GM23338 (cell line): ENCODE measurements at regions not wholly inside any gene's neighbourhood (a gene's known extent, or its start where the extent isn't known, plus 50 kb on each side); places are given as distances from the start of the nearest gene placed in this dataset.

ENCODE experiments used
- ATAC-seq: fragments of 200-7000 bp; cut with Tn5 transposase; 3 replicates; pipeline ENCODE4 v1.9.1; 2020
- DNase-seq: peaks from one replicate; pipeline ENCODE4 v3.0.0-alpha.2; 2015; ENCODE audit warnings: low spot score
- H2AFZ ChIP-seq: fragments of 200-600 bp; sonication (generic); 2 replicates; pipeline ENCODE4 v1.8.0; 2016; ENCODE audit warnings: antibody characterized with exemption, mild to moderate bottlenecking, moderate library complexity
- H3F3A ChIP-seq: fragments of 200-600 bp; sonication (generic); replicated peaks from 2 replicates; pipeline ENCODE4 v1.8.0; 2017; ENCODE audit warnings: antibody characterized with exemption, mixed run types, low read depth
- H3K27ac ChIP-seq: fragments of 200-600 bp; sonication (generic); 2 replicates; pipeline ENCODE4 v1.6.1; 2016; ENCODE audit warnings: low read depth
- H3K27me3 ChIP-seq: fragments of 200-600 bp; sonication (generic); 2 replicates; pipeline ENCODE4 v1.8.0; 2016; ENCODE audit warnings: mild to moderate bottlenecking, mixed run types, moderate library complexity; ENCODE audit not compliant: insufficient read depth
- H3K36me3 ChIP-seq: fragments of 200-600 bp; sonication (generic); 2 replicates; pipeline ENCODE4 v1.8.0; 2016; ENCODE audit warnings: mild to moderate bottlenecking; ENCODE audit not compliant: insufficient read depth
- H3K4me1 ChIP-seq: fragments of 200-600 bp; sonication (generic); 2 replicates; pipeline ENCODE4 v1.8.0; 2016; ENCODE audit warnings: mild to moderate bottlenecking, moderate library complexity; ENCODE audit not compliant: insufficient read depth
- H3K4me2 ChIP-seq: fragments of 200-600 bp; sonication (generic); 2 replicates; pipeline ENCODE4 v1.7.1; 2017; ENCODE audit warnings: mixed run types
- H3K4me3 ChIP-seq: fragments of 200-600 bp; sonication (generic); 2 replicates; pipeline ENCODE4 v1.6.1; 2016; ENCODE audit warnings: mixed run types
- H3K79me2 ChIP-seq: fragments of 200-600 bp; sonication (generic); replicated peaks from 2 replicates; pipeline ENCODE4 v1.8.0; 2017; ENCODE audit warnings: mild to moderate bottlenecking; ENCODE audit not compliant: insufficient read depth
- H3K9me2 ChIP-seq: fragments of 200-600 bp; sonication (generic); 2 replicates; pipeline ENCODE4 v1.8.0; 2017; ENCODE audit not compliant: insufficient read depth
- H4K20me1 ChIP-seq: fragments of 200-600 bp; sonication (generic); replicated peaks from 2 replicates; pipeline ENCODE4 v1.8.0; 2017; ENCODE audit warnings: mild to moderate bottlenecking; ENCODE audit not compliant: insufficient read depth
- H3K27ac Mint-ChIP-seq: 2 replicates; pipeline ENCODE4 v1.8.0; 2020; ENCODE audit warnings: inconsistent platforms, mild to moderate bottlenecking, moderate library complexity, mixed read lengths
- H3K27me3 Mint-ChIP-seq: 3 replicates; pipeline ENCODE4 v1.8.0; 2022; ENCODE audit warnings: low read depth, mild to moderate bottlenecking, moderate library complexity, mixed read lengths, inconsistent platforms; ENCODE audit not compliant: insufficient read depth, poor library complexity
- H3K36me3 Mint-ChIP-seq: 3 replicates; pipeline ENCODE4 v1.8.0; 2021; ENCODE audit warnings: low read depth, mild to moderate bottlenecking, inconsistent platforms, moderate library complexity, mixed read lengths
- H3K4me1 Mint-ChIP-seq: 3 replicates; pipeline ENCODE4 v1.8.0; 2020; ENCODE audit warnings: mild to moderate bottlenecking, inconsistent platforms, mixed read lengths
- H3K4me3 Mint-ChIP-seq: 3 replicates; pipeline ENCODE4 v1.8.0; 2021; ENCODE audit warnings: moderate library complexity, mild to moderate bottlenecking, inconsistent platforms, mixed read lengths
- H3K9me3 Mint-ChIP-seq: 3 replicates; pipeline ENCODE4 v1.8.0; 2020; ENCODE audit warnings: moderate library complexity, mild to moderate bottlenecking, inconsistent platforms, mixed read lengths
- CTCF ChIP-seq, 2 experiments: fragments of 200-600 bp in 1 of 2; sonication (generic) in 1 of 2; conservative IDR thresholded peaks; 2 replicates each; pipeline versions ENCODE4 v1.5.1 to v1.6.1; 2016 to 2017; ENCODE audit warnings: antibody characterized with exemption in 2 of 2, low read depth in 2 of 2, mild to moderate bottlenecking in 2 of 2, moderate library complexity in 1 of 2
- ETS1 ChIP-seq: IDR thresholded peaks from 2 replicates; pipeline ENCODE4 v1.6.1; 2016; ENCODE audit warnings: antibody characterized with exemption
- EZH2 ChIP-seq: fragments of 200-600 bp; sonication (generic); IDR thresholded peaks from one replicate; pipeline ENCODE4 v1.8.0; 2017; ENCODE audit warnings: antibody characterized with exemption, mild to moderate bottlenecking, low read depth; ENCODE audit not compliant: unreplicated experiment
- NANOG ChIP-seq: IDR thresholded peaks from 2 replicates; pipeline ENCODE4 v1.6.1; 2016; ENCODE audit warnings: antibody characterized with exemption, borderline replicate concordance
- POLR2AphosphoS5 ChIP-seq: IDR thresholded peaks from 2 replicates; pipeline ENCODE4 v1.6.1; 2016; ENCODE audit warnings: antibody characterized with exemption, low read depth
- REST ChIP-seq: IDR thresholded peaks from one replicate; pipeline ENCODE4 v1.6.1; 2018; ENCODE audit warnings: antibody characterized with exemption; ENCODE audit not compliant: unreplicated experiment
- STAT1 ChIP-seq: IDR thresholded peaks from one replicate; pipeline ENCODE4 v1.6.1; 2016; ENCODE audit warnings: antibody characterized with exemption; ENCODE audit not compliant: unreplicated experiment
- ZNF114 ChIP-seq: fragments of 250-450 bp; sonication (Bioruptor Pico); IDR thresholded peaks from 2 replicates; pipeline ENCODE4 v1.5.0; 2020; ENCODE audit warnings: mild to moderate bottlenecking, moderate library complexity
- ZNF331 ChIP-seq: fragments of 250-450 bp; sonication (Bioruptor Pico); IDR thresholded peaks from 2 replicates; pipeline ENCODE4 v1.5.0; 2020; ENCODE audit warnings: low read depth, mild to moderate bottlenecking, moderate library complexity
- ZNF462 ChIP-seq: fragments of 250-450 bp; sonication (Bioruptor Pico); IDR thresholded peaks from 2 replicates; pipeline ENCODE4 v1.5.0; 2020; ENCODE audit warnings: mild to moderate bottlenecking, moderate library complexity

GRCh38 chr5:174355208-174355612 is 309.7 kb downstream of the NSG2 start:
- TF ChIP-seq NANOG = no peak
- no peak for TF ChIP-seq ZNF114 (CRISPR knock-in tag)
- no peak for TF ChIP-seq REST
- H3K4me1 Mint-ChIP-seq = no peaks in the 10 kb centered on the region
- H3K9me3 Mint-ChIP-seq = no peaks in the 10 kb centered on the region; the same call in 2 of the 3 replicates
- Histone ChIP-seq H3K4me2 (no peak overlapping the region), H3K4me1 (no peaks in the 10 kb centered on the region), H3F3A (no peaks in the 10 kb centered on the region), H3K27ac (no peak overlapping the region), H3K79me2 (no peaks in the 10 kb centered on the region), H4K20me1 (no peaks in the 10 kb centered on the region), H3K9me2 (0 out of 2 replicates have a peak, but pooled peaks cover 7% of the 10 kb centered on the region), H3K4me3 (no peak overlapping the region), H3K27me3 (no peaks in the 10 kb centered on the region), H2AFZ (no peak overlapping the region), H3K36me3 (no peaks in the 10 kb centered on the region)
- H3K27me3 Mint-ChIP-seq = no peaks in the 10 kb centered on the region
- no peak overlapping the region for H3K27ac Mint-ChIP-seq
- DNase-seq (no peak), ATAC-seq (no peak)
- no peaks in the 10 kb centered on the region for H3K36me3 Mint-ChIP-seq
- no peak overlapping the region for H3K4me3 Mint-ChIP-seq

- H3K27ac ChIP-seq = no peak overlapping the region
- H3K4me3 Mint-ChIP-seq = no peak overlapping the region
- H3K79me2 ChIP-seq = no peaks in the 10 kb centered on the region
- TF ChIP-seq ZNF114 (CRISPR knock-in tag) (no peak), STAT1 (no peak), CTCF (conservative IDR thresholded peaks at IDR 0.05; ENCODE audit: low read depth in 2 of 2) (no peak), ETS1 (no peak), ZNF331 (CRISPR knock-in tag) (no peak), EZH2 (no peak), ZNF462 (CRISPR knock-in tag) (no peak), POLR2AphosphoS5 (no peak)
These were observed 310.5 kb downstream of the NSG2 start for GRCh38 chr5:174355995-174356394.

More at GRCh38 chr5:174355995-174356394, 310.5 kb downstream of the NSG2 start:
- H3K27me3 ChIP-seq = no peaks in the 10 kb centered on the region
- no peaks in the 10 kb centered on the region for H3K4me1 ChIP-seq
- no peaks in the 10 kb centered on the region for H3K36me3 ChIP-seq
- H3F3A ChIP-seq = no peaks in the 10 kb centered on the region
- no peak overlapping the region for H3K27ac Mint-ChIP-seq
- no peaks in the 10 kb centered on the region for H3K9me3 Mint-ChIP-seq
- H3K4me2 ChIP-seq = no peak overlapping the region
- no peaks in the 10 kb centered on the region for H3K27me3 Mint-ChIP-seq
- no peak overlapping the region for H2AFZ ChIP-seq
- no peak overlapping the region for H3K4me3 ChIP-seq
- ATAC-seq (no peak), DNase-seq (no peak)
- H3K9me2 ChIP-seq = 0 out of 2 replicates have a peak, but pooled peaks cover 7% of the 10 kb centered on the region
- H3K36me3 Mint-ChIP-seq = no peaks in the 10 kb centered on the region
- H4K20me1 ChIP-seq = no peaks in the 10 kb centered on the region
- no peaks in the 10 kb centered on the region for H3K4me1 Mint-ChIP-seq
